HEK293T (cell line): ENCODE measurements at regions not wholly inside any gene's neighbourhood (a gene's known extent, or its start where the extent isn't known, plus 50 kb on each side); places are given as distances from the start of the nearest gene placed in this dataset.

Experiments
- CTCF ChIA-PET: fragments of 350-600 bp; formaldehyde crosslinking; extraction: SDS; loops from one replicate; lab custom pipeline; 2021; ENCODE audit warnings: antibody characterized with exemption, inconsistent platforms; lab: Yijun Ruan, JAX
- POLR2A ChIA-PET: fragments of 350-600 bp; formaldehyde crosslinking; extraction: SDS; loops from one replicate; lab custom pipeline; 2020; ENCODE audit warnings: antibody characterized with exemption, inconsistent platforms; lab: Yijun Ruan, JAX
- DNase-seq: peaks from one replicate; pipeline ENCODE4 v3.0.0; 2012; ENCODE audit warnings: mixed read lengths; ENCODE audit errors: extremely low spot score
- ARNT ChIP-seq: fragments of 450-650 bp; IDR thresholded peaks from 2 replicates; pipeline ENCODE4 v1.6.1; 2017; ENCODE audit warnings: mild to moderate bottlenecking
- BHLHE40 ChIP-seq: fragments of 450-650 bp; IDR thresholded peaks from 2 replicates; pipeline ENCODE4 v1.6.1; 2016; ENCODE audit warnings: mild to moderate bottlenecking, moderate library complexity, borderline replicate concordance
- CTBP1 ChIP-seq: fragments of 450-650 bp; IDR thresholded peaks from 2 replicates; pipeline ENCODE4 v1.6.1; 2016; ENCODE audit warnings: borderline replicate concordance
- ELF4 ChIP-seq: fragments of 450-650 bp; IDR thresholded peaks from 2 replicates; pipeline ENCODE4 v1.6.1; 2017; ENCODE audit warnings: antibody characterized with exemption
- FOXA1 ChIP-seq: fragments of 450-650 bp; IDR thresholded peaks from 2 replicates; pipeline ENCODE4 v1.6.1; 2016; ENCODE audit warnings: mild to moderate bottlenecking
- FOXK2 ChIP-seq: fragments of 450-650 bp; IDR thresholded peaks from 2 replicates; pipeline ENCODE4 v1.6.1; 2016; ENCODE audit warnings: mild to moderate bottlenecking
- FOXM1 ChIP-seq: fragments of 450-650 bp; IDR thresholded peaks from 2 replicates; pipeline ENCODE4 v1.6.1; 2017; ENCODE audit warnings: mild to moderate bottlenecking, borderline replicate concordance
- HDGF ChIP-seq: fragments of 450-650 bp; IDR thresholded peaks from 2 replicates; pipeline ENCODE4 v1.6.1; 2017; ENCODE audit warnings: antibody characterized with exemption, borderline replicate concordance
- L3MBTL2 ChIP-seq: fragments of 450-650 bp; conservative IDR thresholded peaks from 2 replicates; pipeline ENCODE4 v1.6.1; 2016; ENCODE audit warnings: mild to moderate bottlenecking
- LEF1 ChIP-seq: fragments of 450-650 bp; IDR thresholded peaks from 2 replicates; pipeline ENCODE4 v1.6.1; 2017; ENCODE audit warnings: mild to moderate bottlenecking, borderline replicate concordance
- NFRKB ChIP-seq: fragments of 450-650 bp; IDR thresholded peaks from 2 replicates; pipeline ENCODE4 v1.6.1; 2016; ENCODE audit warnings: mild to moderate bottlenecking, moderate library complexity
- SP1 ChIP-seq: fragments of 450-650 bp; IDR thresholded peaks from 2 replicates; pipeline ENCODE4 v1.6.1; 2017
- SUZ12 ChIP-seq: fragments of 450-650 bp; IDR thresholded peaks from 2 replicates; pipeline ENCODE4 v1.6.1; 2016; ENCODE audit warnings: mild to moderate bottlenecking
- TARDBP ChIP-seq: fragments of 450-650 bp; IDR thresholded peaks from 2 replicates; pipeline ENCODE4 v1.6.1; 2016
- ZNF384 ChIP-seq: fragments of 450-650 bp; IDR thresholded peaks from 2 replicates; pipeline ENCODE4 v1.6.1; 2016
- TF ChIP-seq, protein P1 (sequence below): fragments of 450-650 bp; IDR thresholded peaks from 2 replicates; pipeline ENCODE4 v1.6.1; 2016

DNA sequence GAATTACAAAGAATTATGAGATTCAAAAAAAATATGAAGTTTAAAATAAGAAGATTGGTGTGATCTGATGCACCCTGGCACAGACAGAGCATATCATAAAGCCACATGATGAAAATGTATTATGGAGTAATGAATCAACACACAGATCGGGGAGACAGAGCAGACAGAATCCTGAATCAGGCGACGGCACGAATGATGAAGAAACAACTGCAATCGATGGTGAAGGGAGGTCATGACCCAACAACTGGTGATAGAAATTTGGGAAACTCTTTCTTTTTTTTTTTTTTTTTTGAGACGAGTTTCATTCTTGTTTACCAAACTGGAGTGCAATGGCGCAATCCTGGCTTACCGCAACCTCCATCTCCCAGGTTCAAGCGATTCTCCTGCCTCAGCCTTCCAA, 1054.0 kb downstream of the TYW1 start:
- DNase-seq = no peak
- TF ChIP-seq FOXM1 (no peak), BHLHE40 (no peak), LEF1 (no peak), TARDBP (no peak)
- POLR2A ChIA-PET = no interaction called here
- CTCF ChIA-PET = no interaction called here

DNA sequence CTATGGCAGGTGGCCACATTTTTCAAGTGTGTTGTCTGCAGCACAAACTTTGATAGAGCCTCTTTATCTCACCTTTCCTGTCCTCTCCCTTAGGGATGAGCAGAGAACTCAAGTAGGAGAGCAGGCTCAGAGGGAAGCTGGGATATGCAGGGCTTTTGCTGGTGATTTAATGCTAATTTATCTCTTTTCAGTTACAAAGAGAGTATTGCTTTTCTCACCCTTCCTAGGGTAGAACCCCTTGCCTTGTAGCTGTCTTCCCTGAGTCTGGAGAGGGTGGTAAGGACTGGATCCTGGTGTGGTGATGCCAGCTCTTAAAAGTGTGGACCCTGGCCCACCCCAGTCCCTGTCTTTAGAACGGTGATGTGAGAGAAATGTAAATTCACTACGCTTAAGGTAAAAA, 1061.4 kb downstream of the TYW1 start:
- ChIA-PET POLR2A (no interaction called here), CTCF (interaction anchor here (0.6 kb wide), 2 partner anchors 1448 to 1787 kb away, joined by 5 read pairs; no protein-coding TSS in a partner anchor)
- DNase-seq = no peak
- TF ChIP-seq NFRKB = no peak
- TF ChIP-seq L3MBTL2 = no peak
- no peak for TF ChIP-seq ZNF384
- no peak for TF ChIP-seq FOXA1
- no peak for TF ChIP-seq SUZ12
- TF ChIP-seq, protein P1, sequence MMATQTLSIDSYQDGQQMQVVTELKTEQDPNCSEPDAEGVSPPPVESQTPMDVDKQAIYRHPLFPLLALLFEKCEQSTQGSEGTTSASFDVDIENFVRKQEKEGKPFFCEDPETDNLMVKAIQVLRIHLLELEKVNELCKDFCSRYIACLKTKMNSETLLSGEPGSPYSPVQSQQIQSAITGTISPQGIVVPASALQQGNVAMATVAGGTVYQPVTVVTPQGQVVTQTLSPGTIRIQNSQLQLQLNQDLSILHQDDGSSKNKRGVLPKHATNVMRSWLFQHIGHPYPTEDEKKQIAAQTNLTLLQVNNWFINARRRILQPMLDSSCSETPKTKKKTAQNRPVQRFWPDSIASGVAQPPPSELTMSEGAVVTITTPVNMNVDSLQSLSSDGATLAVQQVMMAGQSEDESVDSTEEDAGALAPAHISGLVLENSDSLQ = no peak
- TF ChIP-seq CTBP1 = no peak
- TF ChIP-seq SP1 = no peak
- TF ChIP-seq ARNT = no peak
- no peak for TF ChIP-seq TARDBP
- TF ChIP-seq FOXM1 = no peak
- no peak for TF ChIP-seq BHLHE40
- TF ChIP-seq FOXK2 = no peak
- TF ChIP-seq ELF4 = no peak
- TF ChIP-seq HDGF = no peak
- no peak for TF ChIP-seq LEF1

DNA sequence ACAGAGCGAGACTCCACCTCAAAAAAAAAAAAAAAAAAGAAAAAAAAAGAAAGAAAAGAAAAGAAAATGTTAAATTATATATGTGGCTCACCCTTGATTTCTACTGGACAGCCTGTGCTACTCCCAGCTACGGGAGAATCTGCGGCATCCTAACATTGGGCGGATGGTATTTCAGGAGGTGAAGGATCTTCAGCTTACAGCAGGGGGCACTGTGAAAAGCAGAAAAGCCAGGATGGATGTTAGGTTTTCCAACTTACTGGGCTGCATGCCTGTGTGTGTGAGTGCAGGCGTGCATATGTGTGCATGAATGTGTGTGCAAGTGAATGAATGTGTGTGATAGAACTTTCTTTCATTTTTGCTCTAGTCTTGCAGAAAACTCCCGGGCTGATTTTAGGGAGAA, 1066.5 kb downstream of the TYW1 start:
- ChIA-PET POLR2A (no interaction called here), CTCF (no interaction called here)
- DNase-seq = peak; percentile 16
- no peak for TF ChIP-seq FOXK2
- no peak for TF ChIP-seq ZNF384
- TF ChIP-seq LEF1 = no peak
- TF ChIP-seq SP1 = no peak
- TF ChIP-seq, protein P1 = no peak
- TF ChIP-seq BHLHE40 = no peak
- no peak for TF ChIP-seq CTBP1
- TF ChIP-seq ELF4 = no peak
- TF ChIP-seq FOXM1 = no peak

DNA sequence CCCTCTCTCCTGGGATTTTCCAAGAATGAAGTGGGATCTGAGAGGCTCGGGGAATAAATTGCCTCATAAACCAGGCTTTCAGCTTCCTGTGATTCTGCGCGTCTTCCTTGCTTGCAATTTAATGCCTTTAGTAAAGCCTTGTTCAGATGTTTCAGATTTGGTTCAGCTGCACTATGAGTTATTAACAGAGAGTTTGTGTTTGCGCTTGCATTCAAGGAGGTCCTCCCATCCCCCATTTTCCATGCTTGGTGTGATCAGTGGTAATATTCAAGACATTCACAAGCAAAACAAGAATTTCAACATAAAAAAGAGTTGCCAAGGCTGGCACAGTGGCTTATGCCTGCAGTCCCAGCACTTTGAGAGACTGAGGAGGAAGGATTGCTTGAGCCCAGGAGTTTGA, 1068.9 kb downstream of the TYW1 start:
- DNase-seq = no peak
- TF ChIP-seq LEF1 (no peak), FOXK2 (no peak), HDGF (no peak), ARNT (no peak), NFRKB (no peak), L3MBTL2 (no peak), CTBP1 (no peak), FOXA1 (no peak), TARDBP (no peak), SP1 (no peak), FOXM1 (no peak), SUZ12 (no peak), BHLHE40 (no peak)
- TF ChIP-seq, protein P1 = no peak
- POLR2A ChIA-PET = no interaction called here
- CTCF ChIA-PET = no interaction called here

DNA sequence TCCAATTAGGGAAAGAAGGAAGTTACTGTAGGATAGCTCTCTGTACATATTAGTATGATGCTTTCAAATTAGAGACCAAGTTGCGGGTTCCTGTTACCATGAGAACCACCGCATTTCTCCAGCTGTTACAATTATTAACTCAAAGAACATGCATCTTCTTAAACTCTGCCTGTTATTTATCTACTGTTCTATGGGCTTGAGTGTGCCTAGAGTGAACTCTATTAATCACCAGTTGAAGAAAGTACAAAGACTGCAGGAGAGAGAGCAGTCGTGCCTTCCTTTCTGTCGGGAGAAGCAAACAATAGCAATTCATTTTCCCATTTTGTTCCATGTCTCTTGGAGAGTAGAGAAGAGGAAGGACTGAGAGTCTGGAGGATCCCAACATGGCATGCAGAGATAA, 1071.2 kb downstream of the TYW1 start:
- POLR2A ChIA-PET = no interaction called here
- TF ChIP-seq FOXA1 (no peak), LEF1 (no peak), L3MBTL2 (no peak), TARDBP (no peak), FOXK2 (no peak), CTBP1 (no peak), ELF4 (no peak), SUZ12 (no peak), ZNF384 (no peak), FOXM1 (no peak), HDGF (no peak), ARNT (no peak), BHLHE40 (no peak), NFRKB (no peak), SP1 (no peak)
- TF ChIP-seq, protein P1 = no peak
- DNase-seq = no peak
- CTCF ChIA-PET = no interaction called here

DNA sequence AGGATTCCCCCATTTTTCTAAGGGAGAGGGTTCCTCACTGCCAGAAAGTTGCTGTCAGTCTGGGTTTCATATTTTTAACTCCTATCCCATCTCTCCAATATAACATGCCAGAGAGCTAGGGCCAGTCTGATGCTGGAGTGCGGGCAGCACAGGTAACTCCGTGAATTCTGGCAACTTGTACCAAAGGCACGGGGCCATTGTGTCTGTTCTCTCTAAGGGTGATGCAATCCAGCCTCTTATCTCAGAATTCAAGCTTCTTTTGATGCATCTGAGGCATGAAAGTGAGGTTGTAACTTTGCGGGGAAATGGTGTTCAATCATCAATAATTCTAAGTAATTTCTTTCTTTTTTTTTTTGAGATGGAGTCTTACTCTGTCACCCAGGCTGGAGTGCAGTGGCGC, 1074.4 kb downstream of the TYW1 start:
- ChIA-PET CTCF (no interaction called here), POLR2A (no interaction called here)
- DNase-seq = no peak
- TF ChIP-seq ARNT = no peak
- TF ChIP-seq, protein P1 = no peak
- TF ChIP-seq LEF1 = no peak
